DND-41 (cell line): ENCODE measurements at regions not wholly inside any gene's neighbourhood (a gene's known extent, or its start where the extent isn't known, plus 50 kb on each side); places are given as distances from the start of the nearest gene placed in this dataset.

Source experiments
- ATAC-seq: fragments of 200-7000 bp; cut with Tn5 transposase; 3 replicates; pipeline ENCODE4 v1.9.1; 2021; ENCODE audit warnings: low read depth; ENCODE audit not compliant: insufficient read depth
- DNase-seq: peaks from one replicate; pipeline ENCODE4 v3.0.0-alpha.2; 2020
- H2AFZ ChIP-seq: 2 replicates; pipeline ENCODE4 v1.6.0; 2012; ENCODE audit warnings: low read depth, low read length
- H3K27ac ChIP-seq: 2 replicates; pipeline ENCODE4 v1.5.1; 2012; ENCODE audit warnings: low read length, inconsistent platforms
- H3K27me3 ChIP-seq: fragments of 200-600 bp; sonication (generic); 2 replicates; pipeline ENCODE4 v1.6.0; 2012; ENCODE audit warnings: low read length, mild to moderate bottlenecking, inconsistent platforms; ENCODE audit not compliant: insufficient read depth, poor library complexity
- H3K36me3 ChIP-seq: 2 replicates; pipeline ENCODE4 v1.5.1; 2012; ENCODE audit warnings: low read length, inconsistent platforms; ENCODE audit not compliant: insufficient read depth
- H3K4me1 ChIP-seq: 2 replicates; pipeline ENCODE4 v1.5.1; 2012; ENCODE audit warnings: mild to moderate bottlenecking, low read length; ENCODE audit not compliant: insufficient read depth
- H3K4me2 ChIP-seq: 2 replicates; pipeline ENCODE4 v1.6.0; 2012; ENCODE audit warnings: mild to moderate bottlenecking, moderate library complexity, low read length, inconsistent platforms; ENCODE audit not compliant: insufficient read depth
- H3K4me3 ChIP-seq, 2 experiments: fragments of 200-600 bp in 1 of 2; shearing (Covaris generic) in 1 of 2; 2 replicates each; pipeline ENCODE4 v1.5.1; 2012 to 2016; ENCODE audit warnings: inconsistent platforms in 2 of 2, low read length in 2 of 2, mild to moderate bottlenecking in 2 of 2, low read depth in 1 of 2, moderate library complexity in 1 of 2
- H3K79me2 ChIP-seq: 2 replicates; pipeline ENCODE4 v1.6.0; 2012; ENCODE audit warnings: low read length, inconsistent platforms; ENCODE audit not compliant: insufficient read depth
- H3K9ac ChIP-seq: 2 replicates; pipeline ENCODE4 v1.6.0; 2012; ENCODE audit warnings: low read depth, mild to moderate bottlenecking, inconsistent platforms, low read length, moderate library complexity
- H3K9me3 ChIP-seq: 2 replicates; pipeline ENCODE4 v1.5.1; 2012; ENCODE audit warnings: low read length, moderate library complexity, mild to moderate bottlenecking, inconsistent platforms; ENCODE audit not compliant: insufficient read depth, severe bottlenecking
- H4K20me1 ChIP-seq: 2 replicates; pipeline ENCODE4 v1.6.0; 2012; ENCODE audit warnings: low read length; ENCODE audit not compliant: insufficient read depth
- CTCF ChIP-seq: IDR thresholded peaks from 2 replicates; pipeline ENCODE4 v1.5.1; 2012; ENCODE audit warnings: borderline replicate concordance, low read length, moderate library complexity, mild to moderate bottlenecking; ENCODE audit not compliant: poor library complexity, severe bottlenecking; ENCODE audit errors: extremely low read depth
- EZH2 ChIP-seq: IDR thresholded peaks from 3 replicates; pipeline ENCODE4 v1.6.1; 2012; ENCODE audit warnings: borderline replicate concordance, low read depth, mild to moderate bottlenecking, moderate library complexity, low read length, inconsistent platforms; ENCODE audit not compliant: severe bottlenecking

GRCh38 chr2:242029422-242030225 lies 160.1 kb downstream of the RTP5 start:
- no peak for ATAC-seq
- peaks cover 39% of the 10 kb centered on the region for H4K20me1 ChIP-seq
- TF ChIP-seq CTCF: peak; percentile 14
- TF ChIP-seq EZH2: no peak
- peaks cover 69% of the 10 kb centered on the region for H3K27me3 ChIP-seq
- H3K4me2 ChIP-seq: no peak overlapping the region
- no peak overlapping the region for H3K4me3 ChIP-seq
- H3K36me3 ChIP-seq: no peaks in the 10 kb centered on the region
- H3K4me1 ChIP-seq: peaks cover 13% of the 10 kb centered on the region
- H3K27ac ChIP-seq: no peak overlapping the region
- no peaks in the 10 kb centered on the region for H3K9me3 ChIP-seq
- no peak overlapping the region for H2AFZ ChIP-seq
- no peak overlapping the region for H3K9ac ChIP-seq
- H3K79me2 ChIP-seq: no peaks in the 10 kb centered on the region
- no peak for DNase-seq

- H4K20me1 ChIP-seq: peaks cover 42% of the 10 kb centered on the region
- H3K4me1 ChIP-seq: peaks cover 13% of the 10 kb centered on the region
- no peaks in the 10 kb centered on the region for H3K79me2 ChIP-seq
- H3K27ac ChIP-seq: no peak overlapping the region
- no peak overlapping the region for H3K9ac ChIP-seq
- H3K4me3 ChIP-seq: no peak overlapping the region
- ATAC-seq (no peak), DNase-seq (no peak)
- H3K9me3 ChIP-seq: no peaks in the 10 kb centered on the region
- TF ChIP-seq CTCF (no peak), EZH2 (no peak)
- no peaks in the 10 kb centered on the region for H3K36me3 ChIP-seq
- H3K4me2 ChIP-seq: no peak overlapping the region
- no peak overlapping the region for H2AFZ ChIP-seq
- peaks cover 70% of the 10 kb centered on the region for H3K27me3 ChIP-seq
Measured at GRCh38 chr2:242030226-242030575, 160.7 kb downstream of the RTP5 start.

GRCh38 chr2:242030858-242031257 lies 161.3 kb downstream of the RTP5 start:
- peaks cover 48% of the 10 kb centered on the region for H4K20me1 ChIP-seq

More at GRCh38 chr2:242030858-242031257, 161.3 kb downstream of the RTP5 start:
- Histone ChIP-seq H3K79me2 (no peaks in the 10 kb centered on the region), H3K4me3 (no peak overlapping the region), H2AFZ (no peak overlapping the region), H3K9ac (no peak overlapping the region), H3K9me3 (no peaks in the 10 kb centered on the region), H3K4me2 (no peak overlapping the region), H3K27me3 (peaks cover 75% of the 10 kb centered on the region), H3K27ac (no peak overlapping the region), H3K36me3 (no peaks in the 10 kb centered on the region), H3K4me1 (peaks cover 13% of the 10 kb centered on the region)
- TF ChIP-seq EZH2 (no peak), CTCF (no peak)
- no peak for ATAC-seq
- DNase-seq: no peak
